Ovary (tissue), 3 donors: ENCODE measurements at regions not wholly inside any gene's neighbourhood (a gene's known extent, or its start where the extent isn't known, plus 50 kb on each side); places are given as distances from the start of the nearest gene placed in this dataset.

Experiments used
- EP300 ChIP-seq: sonication (generic); formaldehyde crosslinking; IDR thresholded peaks from one replicate; pipeline ENCODE4 v1.6.1; 2017; ENCODE audit warnings: antibody characterized with exemption
- POLR2A ChIP-seq: fragments of 450-650 bp; IDR thresholded peaks from one replicate; pipeline ENCODE4 v1.6.1; 2017; ENCODE audit warnings: antibody characterized with exemption, mild to moderate bottlenecking, moderate library complexity
- TF ChIP-seq, protein P1 (sequence below), 3 donors: fragments of 450-650 bp in 2 of 3; fragments of 200-600 bp in 1 of 3; IDR thresholded peaks; one replicate each; pipeline versions ENCODE4 v1.5.1 to v1.8.0; 2016 to 2022; ENCODE audit warnings: antibody characterized with exemption in 3 of 3, mild to moderate bottlenecking in 1 of 3
- donor health status: DM: no; HTN: no; CAD: no.

- TF ChIP-seq, protein P1, sequence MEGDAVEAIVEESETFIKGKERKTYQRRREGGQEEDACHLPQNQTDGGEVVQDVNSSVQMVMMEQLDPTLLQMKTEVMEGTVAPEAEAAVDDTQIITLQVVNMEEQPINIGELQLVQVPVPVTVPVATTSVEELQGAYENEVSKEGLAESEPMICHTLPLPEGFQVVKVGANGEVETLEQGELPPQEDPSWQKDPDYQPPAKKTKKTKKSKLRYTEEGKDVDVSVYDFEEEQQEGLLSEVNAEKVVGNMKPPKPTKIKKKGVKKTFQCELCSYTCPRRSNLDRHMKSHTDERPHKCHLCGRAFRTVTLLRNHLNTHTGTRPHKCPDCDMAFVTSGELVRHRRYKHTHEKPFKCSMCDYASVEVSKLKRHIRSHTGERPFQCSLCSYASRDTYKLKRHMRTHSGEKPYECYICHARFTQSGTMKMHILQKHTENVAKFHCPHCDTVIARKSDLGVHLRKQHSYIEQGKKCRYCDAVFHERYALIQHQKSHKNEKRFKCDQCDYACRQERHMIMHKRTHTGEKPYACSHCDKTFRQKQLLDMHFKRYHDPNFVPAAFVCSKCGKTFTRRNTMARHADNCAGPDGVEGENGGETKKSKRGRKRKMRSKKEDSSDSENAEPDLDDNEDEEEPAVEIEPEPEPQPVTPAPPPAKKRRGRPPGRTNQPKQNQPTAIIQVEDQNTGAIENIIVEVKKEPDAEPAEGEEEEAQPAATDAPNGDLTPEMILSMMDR (IDR thresholded peaks at IDR 0.05): no peak
- no peak for TF ChIP-seq POLR2A
- TF ChIP-seq EP300: no peak
These were observed 192.8 kb upstream of the KRR1 start for GRCh38 chr12:75704208-75704607.
